HG03064 (cell line): ENCODE measurements at regions not wholly inside any gene's neighbourhood (a gene's known extent, or its start where the extent isn't known, plus 50 kb on each side); places are given as distances from the start of the nearest gene placed in this dataset.

Experiments used
- ATAC-seq: cut with Tn5 transposase; IDR thresholded peaks from one replicate; pipeline ENCODE4 v1.9.1; 2021; ENCODE audit warnings: low read depth; ENCODE audit not compliant: unreplicated experiment

DNA sequence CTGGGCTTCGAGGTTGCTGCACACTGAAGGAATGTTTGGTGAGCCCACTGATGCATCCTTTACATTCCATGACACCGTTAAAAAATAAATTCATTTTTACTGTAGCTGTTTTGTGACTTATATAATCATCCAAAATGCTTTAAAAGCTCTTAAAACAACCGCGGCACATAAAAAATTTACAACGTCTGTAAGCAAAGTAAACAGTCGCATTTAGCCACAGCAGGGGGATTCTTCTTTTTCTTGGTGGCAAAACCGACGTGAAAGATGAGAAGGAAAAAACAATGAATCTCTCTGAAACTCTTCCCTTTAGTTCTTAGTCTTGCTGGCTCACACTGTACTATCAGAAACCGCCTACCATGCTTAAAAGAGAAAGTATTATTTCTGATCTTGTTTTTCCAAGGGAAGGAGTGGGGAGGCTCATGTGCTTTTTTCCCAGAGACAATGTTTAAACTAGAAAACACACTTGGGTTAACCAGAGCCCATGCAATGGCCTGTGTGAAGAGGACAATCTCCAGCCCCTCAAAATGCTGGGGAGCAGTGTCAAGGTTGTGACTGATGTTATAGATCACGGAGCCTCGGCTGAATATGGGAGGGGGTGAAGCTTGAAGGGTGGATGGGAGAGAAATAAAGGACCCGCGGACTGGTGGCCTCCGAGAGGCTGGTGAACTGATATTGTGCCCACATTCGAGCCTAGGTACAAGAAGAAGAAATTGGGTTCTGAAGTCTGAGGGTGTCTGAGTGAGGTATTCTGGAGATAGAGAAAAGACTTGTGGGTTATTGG lies 91.1 kb downstream of the IRF8 start:
- no peak for ATAC-seq

GRCh38 chr16:85990861-85991301 lies 91.9 kb downstream of the IRF8 start:
- no peak for ATAC-seq

GRCh38 chr16:85991425-85991824 lies 92.5 kb downstream of the IRF8 start:
- no peak for ATAC-seq

GRCh38 chr16:85991856-85992255 lies 92.9 kb downstream of the IRF8 start:
- no peak for ATAC-seq

- ATAC-seq: no peak
Measured at GRCh38 chr16:85992359-85992758, 93.4 kb downstream of the IRF8 start.

- no peak for ATAC-seq
Measured at GRCh38 chr16:85992779-85993178, 93.8 kb downstream of the IRF8 start.

GRCh38 chr16:85994492-85995490 lies 95.8 kb downstream of the IRF8 start:
- no peak for ATAC-seq

DNA sequence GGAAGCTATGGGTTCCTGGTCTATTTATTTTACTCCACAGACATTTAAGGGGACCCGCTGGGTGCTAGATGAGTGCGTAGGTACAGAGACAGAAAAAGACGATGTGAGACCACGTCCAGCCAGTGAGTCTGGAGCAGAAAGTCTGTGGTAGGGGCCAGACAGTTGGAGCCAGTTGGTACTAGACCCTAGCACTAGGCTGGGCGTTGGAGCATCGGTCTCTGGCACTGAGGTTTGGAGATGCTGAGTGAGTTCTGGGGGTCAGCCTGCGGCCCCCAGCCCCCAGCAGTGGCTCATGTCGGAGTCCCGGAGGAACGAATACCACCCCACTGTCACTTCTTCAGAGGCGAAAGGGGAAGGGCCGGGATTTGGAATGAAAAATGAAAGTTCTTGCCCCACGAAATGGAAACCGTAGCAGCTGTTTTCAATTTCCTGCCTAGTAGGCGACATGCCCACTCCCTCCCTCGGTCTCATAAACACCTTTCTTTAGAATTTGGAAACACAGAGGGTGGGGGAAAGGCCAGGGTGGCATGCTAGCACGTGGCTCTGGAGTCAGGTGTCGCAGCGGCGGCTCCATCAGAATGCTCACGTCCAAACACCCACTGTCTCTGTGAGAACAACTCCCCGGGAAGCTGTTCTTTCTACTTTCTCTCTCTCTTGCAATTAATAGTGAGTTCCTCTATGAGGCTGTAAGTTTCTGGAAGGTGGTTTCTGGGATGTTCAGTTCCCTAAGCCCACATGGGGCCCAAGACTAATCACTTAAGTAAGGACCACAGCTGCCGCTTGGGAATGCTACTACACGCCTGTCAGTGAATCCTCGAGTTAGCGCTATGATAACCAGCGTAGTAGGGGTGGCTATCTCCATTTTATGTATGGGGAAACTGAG lies 96.8 kb downstream of the IRF8 start:
- no peak for ATAC-seq

- no peak for ATAC-seq
Measured at GRCh38 chr16:85996843-85997242, 97.9 kb downstream of the IRF8 start.

DNA sequence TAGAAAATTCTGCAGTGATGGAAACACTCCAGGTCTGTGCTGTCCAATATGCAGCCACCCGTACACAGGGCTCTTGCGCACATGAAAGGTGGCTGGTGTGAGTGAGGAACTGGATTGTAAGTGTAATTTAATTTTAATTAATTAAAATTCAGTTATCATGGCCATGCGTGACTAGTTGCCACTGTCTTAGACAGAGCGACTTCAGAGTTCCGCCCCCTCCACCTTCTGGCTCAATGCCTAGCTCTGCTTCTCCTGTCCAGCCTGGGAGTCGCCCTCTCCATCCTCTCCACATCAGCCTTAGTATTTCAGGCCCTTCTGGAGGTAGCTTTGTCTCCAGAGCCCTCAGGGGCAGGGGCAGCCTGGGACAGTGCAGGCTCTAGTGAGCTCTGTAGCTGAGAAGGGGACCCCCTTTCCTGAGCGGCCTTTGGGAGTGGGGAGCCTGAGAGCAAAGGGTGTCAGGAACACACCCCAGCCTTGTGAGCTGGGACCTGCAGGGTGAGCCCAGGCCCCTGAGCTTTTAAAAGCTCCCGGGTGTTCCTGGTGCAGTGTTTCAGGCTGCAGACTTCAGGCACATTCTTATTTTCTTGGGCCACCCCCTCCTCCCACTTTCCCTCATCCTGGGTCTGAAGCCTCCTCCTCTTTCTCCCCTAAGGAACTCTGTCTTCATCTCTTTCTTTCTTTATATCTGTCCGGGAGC lies 99.4 kb downstream of the IRF8 start:
- ATAC-seq: no peak

GRCh38 chr16:85998868-85999729 lies 100.1 kb downstream of the IRF8 start:
- ATAC-seq: no peak

DNA sequence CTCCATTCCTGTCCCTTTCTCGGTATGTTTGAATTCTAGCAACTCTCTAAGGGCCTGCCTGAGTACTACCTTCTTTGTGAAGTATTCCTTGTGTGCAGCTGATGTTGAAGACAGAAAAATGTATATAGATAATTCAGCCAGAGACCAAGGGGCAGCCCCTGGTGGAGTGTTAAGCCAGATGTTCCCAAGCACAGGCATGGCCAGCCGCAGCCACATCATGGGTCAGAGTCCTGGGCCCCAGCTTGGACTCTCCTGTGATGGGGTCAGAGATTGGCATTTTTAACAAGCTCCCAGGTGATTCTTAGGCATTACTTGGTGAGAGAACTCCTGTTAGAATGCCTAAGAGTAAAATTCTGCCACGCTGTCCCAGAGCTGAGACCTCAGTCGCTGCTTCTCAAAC lies 100.8 kb downstream of the IRF8 start:
- no peak for ATAC-seq

DNA sequence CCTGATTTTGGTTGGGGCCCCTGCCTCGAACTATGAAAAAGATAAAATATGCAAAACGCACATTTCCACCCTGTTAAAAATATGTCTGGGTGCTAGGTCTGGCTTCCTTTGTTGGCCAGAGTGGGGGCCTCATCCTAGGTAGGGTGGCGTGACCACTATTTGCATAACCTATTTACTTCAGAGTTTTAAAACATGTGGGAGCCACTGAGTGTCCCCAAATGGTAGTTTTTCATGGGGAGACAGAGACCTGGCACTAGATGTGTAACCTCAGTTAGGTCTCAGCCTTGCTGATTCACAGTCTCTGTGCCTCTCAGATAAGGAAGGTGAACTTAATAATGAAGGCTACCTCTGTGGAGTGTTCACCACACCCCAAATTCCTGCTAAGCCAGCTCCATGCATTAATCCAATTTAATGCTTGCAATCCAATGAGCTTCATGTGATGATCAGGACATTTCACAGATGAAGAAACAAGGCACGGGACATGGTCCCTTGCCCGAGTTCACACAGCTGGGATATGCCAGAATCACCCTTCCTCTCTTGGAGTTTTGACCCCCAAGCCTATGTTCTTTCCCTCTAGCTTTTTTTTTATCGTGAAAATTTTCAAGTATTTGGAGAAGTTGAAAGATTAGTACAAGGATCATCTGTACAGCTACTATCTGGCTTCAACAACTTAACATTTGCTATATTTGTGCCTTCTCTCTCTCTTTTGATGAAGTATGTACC lies 103.4 kb downstream of the IRF8 start:
- peak; percentile 84 for ATAC-seq

GRCh38 chr16:86007524-86007923 lies 108.6 kb downstream of the IRF8 start:
- no peak for ATAC-seq

- ATAC-seq: no peak
Measured at GRCh38 chr16:86010680-86011141, 111.7 kb downstream of the IRF8 start.

GRCh38 chr16:86011532-86011931 lies 112.6 kb downstream of the IRF8 start:
- no peak for ATAC-seq

DNA sequence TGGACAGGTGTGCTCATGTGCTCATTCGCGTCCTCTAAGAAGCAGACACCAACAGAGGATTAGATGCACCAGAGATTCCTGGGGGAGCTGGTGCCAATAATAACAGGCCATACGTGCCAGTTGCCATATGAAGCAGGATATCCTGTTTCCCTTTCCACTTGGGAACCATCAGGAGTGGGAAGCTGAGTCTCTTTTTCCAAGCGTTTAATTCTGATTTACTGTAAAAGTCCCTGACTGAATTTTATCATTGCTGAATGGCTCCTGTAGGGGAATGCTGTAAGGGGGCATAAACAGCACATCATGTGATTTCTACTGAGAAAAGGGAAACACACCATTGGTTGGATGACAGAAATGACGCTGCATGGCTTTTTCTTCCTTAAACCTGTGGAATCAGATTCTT lies 113.3 kb downstream of the IRF8 start:
- ATAC-seq: no peak

DNA sequence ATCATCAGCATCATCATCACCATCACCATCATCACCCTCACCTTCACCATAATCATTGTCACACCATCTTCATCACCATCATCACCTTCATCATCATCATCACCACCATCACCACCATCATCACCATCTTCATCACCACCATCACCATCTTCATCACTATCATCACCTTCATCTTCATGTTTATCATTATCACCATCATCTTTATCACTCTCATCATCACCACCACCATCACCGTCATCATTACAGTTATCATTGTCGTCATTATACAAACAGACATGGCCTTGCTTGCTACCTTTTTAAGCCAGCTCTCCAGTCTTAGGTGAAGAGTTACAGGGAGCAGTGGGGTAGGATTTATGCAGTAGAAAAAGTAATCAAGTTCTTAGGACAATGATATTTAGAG lies 114.9 kb downstream of the IRF8 start:
- no peak for ATAC-seq
